ENCODE measurements at regions not wholly inside any gene's neighbourhood (a gene's known extent, or its start where the extent isn't known, plus 50 kb on each side); places are given as distances from the start of the nearest gene placed in this dataset.
A peak's percentile ranks its signal among the peaks of the same experiment; 100 is the strongest.

DNA sequence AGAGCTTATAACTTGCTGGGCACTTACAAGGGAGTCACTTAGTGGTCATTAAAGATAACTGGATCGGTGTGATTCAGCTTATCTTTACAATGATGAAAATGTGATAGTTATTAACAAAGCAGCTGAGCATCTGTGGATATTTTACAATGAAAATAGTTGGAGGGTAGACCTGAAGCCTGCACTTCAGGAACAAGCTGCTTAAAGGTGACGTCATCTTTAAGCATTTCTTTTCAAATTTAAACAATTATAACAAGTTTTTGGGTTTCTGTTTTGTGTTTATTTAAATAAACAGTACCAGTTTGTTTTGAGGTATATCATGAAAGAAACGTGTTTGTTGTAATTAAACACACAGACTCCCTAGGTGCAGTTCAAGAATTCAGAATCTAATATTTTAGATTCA lies 513.9 kb downstream of the ZNF516 start:
- no peak overlapping the region for H3K27ac ChIP-seq (ENCODE audit: extremely low read depth, low read depth, low read length)
- no peak for ATAC-seq
- in situ Hi-C loops (cut with MboI): no loop called here
- no peaks in the 10 kb centered on the region for H3K9me3 ChIP-seq (replicated peaks; ENCODE audit: control insufficient read depth, insufficient read depth, low read depth, low read length)
- WGBS (ENCODE audit: insufficient coverage, low coverage, missing lambda C conversion rate): 0% methylated on average over 3 of the region's 3 CpGs
- intact Hi-C loops (cut with micrococcal nuclease): no loop called here
- no peaks in the 10 kb centered on the region for H3K27me3 ChIP-seq (ENCODE audit: control insufficient read depth in 2 of 2, insufficient read depth in 2 of 2, low read length in 2 of 2)
- FAIRE-seq: no peak
- ChIA-PET CTCF (ENCODE audit: low intra/inter-chr PET ratio) (no interaction called here), POLR2A (interaction anchor here (1.6 kb wide), 1 partner anchor 10 kb away, joined by 4 read pairs; no protein-coding TSS in a partner anchor)
- H2AFZ ChIP-seq (ENCODE audit: low read depth, low read length): no peak overlapping the region
- no peak for DNase-seq (ENCODE audit: extremely low read depth in 1 of 4, low spot score in 3 of 4)
- no peaks in the 10 kb centered on the region for H3K9me1 ChIP-seq (ENCODE audit: control insufficient read depth, insufficient read depth, low read length)
- H3K4me3 ChIP-seq: no peak overlapping the region
- no peaks in the 10 kb centered on the region for H3K4me1 ChIP-seq (replicated peaks in 1 of 2; ENCODE audit: control insufficient read depth in 2 of 2, insufficient read depth in 2 of 2, low read length in 2 of 2)
- TF ChIP-seq JUND (IDR thresholded peaks at IDR 0.05; ENCODE audit: borderline replicate concordance, low read depth, low read length) (no peak), JUND (tag; IDR thresholded peaks at IDR 0.05; ENCODE audit: borderline replicate concordance, low read depth, low read length) (peak; percentile 25; the same call in 1 of the 3 replicates), MYC (IDR thresholded peaks at IDR 0.05; ENCODE audit: low read depth, low read length) (no peak), MYC (CRISPR knock-in tag; IDR thresholded peaks at IDR 0.05; ENCODE audit: borderline replicate concordance, low read depth) (no peak), DPF2 (IDR thresholded peaks at IDR 0.05) (no peak), SAFB2 (IDR thresholded peaks at IDR 0.05; ENCODE audit: borderline replicate concordance, low read depth, low read length, severe bottlenecking) (no peak), ATF7 (IDR thresholded peaks at IDR 0.05) (peak; percentile 52; the same call in 1 of the 2 replicates), TAF9B (IDR thresholded peaks at IDR 0.05; ENCODE audit: partially characterized antibody) (no peak)
- TF ChIP-seq, protein P1, sequence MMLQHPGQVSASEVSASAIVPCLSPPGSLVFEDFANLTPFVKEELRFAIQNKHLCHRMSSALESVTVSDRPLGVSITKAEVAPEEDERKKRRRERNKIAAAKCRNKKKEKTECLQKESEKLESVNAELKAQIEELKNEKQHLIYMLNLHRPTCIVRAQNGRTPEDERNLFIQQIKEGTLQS (IDR thresholded peaks at IDR 0.05): peak; percentile 64
- TF ChIP-seq, protein P1 (CRISPR knock-in tag; conservative IDR thresholded peaks at IDR 0.05): no peak
- no TSS peak for BruUV-seq (replicated peaks)
- H3K4me2 ChIP-seq (ENCODE audit: insufficient read depth, low read length): no peak overlapping the region
- H3K9ac ChIP-seq (ENCODE audit: insufficient read depth in 1 of 2, low read depth in 2 of 2, low read length in 2 of 2): no peak overlapping the region
- H3K79me2 ChIP-seq (ENCODE audit: control insufficient read depth, insufficient read depth, low read length): no peaks in the 10 kb centered on the region
- H3K36me3 ChIP-seq (ENCODE audit: control insufficient read depth, insufficient read depth, low read length): no peaks in the 10 kb centered on the region
- no peaks in the 10 kb centered on the region for H4K20me1 ChIP-seq (replicated peaks; ENCODE audit: control insufficient read depth, insufficient read depth, low read length)

Data from K562 (cell line).